ENCODE measurements at regions not wholly inside any gene's neighbourhood (a gene's known extent, or its start where the extent isn't known, plus 50 kb on each side); places are given as distances from the start of the nearest gene placed in this dataset.

DNA sequence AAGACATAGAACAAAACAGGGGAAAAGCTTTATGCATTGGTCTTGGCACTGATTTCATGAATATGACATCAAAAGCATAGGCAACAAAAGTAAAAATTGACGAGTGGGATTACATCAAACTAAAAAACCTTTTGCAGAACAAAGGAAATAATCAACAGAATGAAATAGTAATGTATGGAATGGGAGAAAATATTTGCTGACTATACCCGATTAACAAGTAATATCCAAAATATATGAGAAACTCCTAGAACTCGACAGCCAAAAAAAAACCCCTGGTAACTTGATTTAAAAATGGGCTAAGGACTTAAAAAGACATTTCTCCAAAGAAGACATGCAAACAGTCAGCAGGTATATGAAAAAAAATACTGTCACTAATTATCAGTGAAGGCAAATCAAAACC is 231.7 kb upstream of the MAN1A1 start:
- ChIA-PET CTCF (no interaction called here), POLR2A (no interaction called here)
- no peak for DNase-seq (ENCODE audit: extremely low spot score)
- TF ChIP-seq, protein P1, sequence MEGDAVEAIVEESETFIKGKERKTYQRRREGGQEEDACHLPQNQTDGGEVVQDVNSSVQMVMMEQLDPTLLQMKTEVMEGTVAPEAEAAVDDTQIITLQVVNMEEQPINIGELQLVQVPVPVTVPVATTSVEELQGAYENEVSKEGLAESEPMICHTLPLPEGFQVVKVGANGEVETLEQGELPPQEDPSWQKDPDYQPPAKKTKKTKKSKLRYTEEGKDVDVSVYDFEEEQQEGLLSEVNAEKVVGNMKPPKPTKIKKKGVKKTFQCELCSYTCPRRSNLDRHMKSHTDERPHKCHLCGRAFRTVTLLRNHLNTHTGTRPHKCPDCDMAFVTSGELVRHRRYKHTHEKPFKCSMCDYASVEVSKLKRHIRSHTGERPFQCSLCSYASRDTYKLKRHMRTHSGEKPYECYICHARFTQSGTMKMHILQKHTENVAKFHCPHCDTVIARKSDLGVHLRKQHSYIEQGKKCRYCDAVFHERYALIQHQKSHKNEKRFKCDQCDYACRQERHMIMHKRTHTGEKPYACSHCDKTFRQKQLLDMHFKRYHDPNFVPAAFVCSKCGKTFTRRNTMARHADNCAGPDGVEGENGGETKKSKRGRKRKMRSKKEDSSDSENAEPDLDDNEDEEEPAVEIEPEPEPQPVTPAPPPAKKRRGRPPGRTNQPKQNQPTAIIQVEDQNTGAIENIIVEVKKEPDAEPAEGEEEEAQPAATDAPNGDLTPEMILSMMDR (IDR thresholded peaks at IDR 0.05; ENCODE audit: control extremely low read depth, extremely low read depth, low read depth, missing control alignments), result no peak

DNA sequence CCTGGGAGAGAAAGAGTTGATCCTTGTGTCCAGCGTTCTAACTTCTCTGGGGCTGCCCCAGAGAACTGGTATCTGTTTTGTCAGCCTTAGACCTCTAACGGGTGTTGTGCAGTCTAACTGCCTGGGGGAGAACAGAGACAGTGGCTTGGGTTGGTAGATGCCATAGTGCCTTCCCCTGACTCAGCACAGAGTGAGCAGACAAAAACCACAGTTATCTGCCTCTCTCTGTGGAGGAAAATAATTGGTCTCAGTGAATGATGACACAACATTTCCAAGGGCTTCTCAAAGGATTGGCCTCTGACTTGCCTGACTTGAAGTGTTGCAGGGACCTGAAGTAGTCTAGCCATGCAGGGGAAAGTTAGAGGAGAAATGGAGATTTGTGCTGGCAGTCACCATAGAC is 226.2 kb upstream of the MAN1A1 start:
- TF ChIP-seq, protein P1 (IDR thresholded peaks at IDR 0.05; ENCODE audit: control extremely low read depth, extremely low read depth, low read depth, missing control alignments), result no peak
- CTCF ChIA-PET, result interaction anchor here (0.9 to 1.4 kb wide), 2 partner anchors 17 to 67 kb away, joined by 3 read pairs; no protein-coding TSS in a partner anchor
- no peak for DNase-seq (ENCODE audit: extremely low spot score)
- POLR2A ChIA-PET, result no interaction called here

DNA sequence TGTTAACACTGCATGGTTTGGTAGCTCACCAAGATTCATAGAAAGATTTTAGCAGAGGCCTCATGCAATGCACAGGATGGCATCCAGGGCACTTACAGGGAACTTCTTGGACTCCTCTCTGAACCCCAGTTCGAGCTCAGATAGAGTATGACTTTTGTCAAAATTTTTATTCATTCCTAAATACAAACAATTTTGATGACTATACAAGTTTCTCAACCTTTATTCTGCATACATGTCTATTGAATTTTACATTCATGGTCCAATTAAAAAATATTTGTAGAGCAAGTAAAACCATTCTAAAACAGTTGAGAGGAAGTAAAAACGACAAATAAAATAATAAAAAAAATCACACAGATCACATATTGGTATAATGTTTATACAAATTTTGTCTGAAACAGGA is 219.0 kb upstream of the MAN1A1 start:
- no peak for DNase-seq (ENCODE audit: extremely low spot score)
- CTCF ChIA-PET, result interaction anchor here (0.9 to 1.2 kb wide), 2 partner anchors 9 to 18 kb away, joined by 3 read pairs; no protein-coding TSS in a partner anchor
- TF ChIP-seq, protein P1 (IDR thresholded peaks at IDR 0.05; ENCODE audit: control extremely low read depth, extremely low read depth, low read depth, missing control alignments), result no peak
- POLR2A ChIA-PET, result no interaction called here

DNA sequence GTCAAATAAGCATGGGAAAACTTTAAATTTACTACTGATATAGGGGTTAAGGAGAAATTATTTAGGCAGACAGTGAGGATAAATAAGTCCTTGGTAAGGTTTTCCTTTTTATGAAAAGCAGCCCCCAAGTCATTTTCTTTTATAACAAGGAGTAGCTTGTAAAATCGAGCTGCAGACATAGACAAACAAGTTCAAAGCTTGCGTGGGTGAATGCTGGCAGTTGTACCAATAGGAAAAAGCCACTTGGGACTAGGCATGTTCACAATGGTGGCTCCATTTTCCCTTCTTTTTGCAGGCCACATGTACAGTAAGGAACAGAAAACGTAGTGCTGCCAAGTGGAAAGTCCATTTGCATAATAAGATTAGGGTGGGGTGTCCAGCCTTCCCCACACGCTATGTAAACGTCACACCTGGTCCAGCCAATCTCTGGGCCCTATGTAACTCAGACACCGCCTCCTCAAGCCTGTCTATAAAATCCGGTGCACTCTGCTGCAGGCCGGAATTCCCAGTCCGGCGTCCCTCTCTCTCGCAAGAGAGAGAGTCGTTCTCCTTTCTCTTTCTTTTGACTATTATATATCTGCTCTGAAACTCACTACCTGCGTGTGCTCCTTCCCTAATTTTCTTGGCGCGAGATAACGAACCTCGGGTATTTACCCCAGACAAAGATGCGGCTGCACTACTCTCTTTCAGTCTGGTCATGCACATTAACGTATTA is 217.1 kb upstream of the MAN1A1 start:
- ChIA-PET CTCF (interaction anchor here (1.1 kb wide), 1 partner anchor 216 kb away, joined by 3 read pairs; no protein-coding TSS in a partner anchor), POLR2A (no interaction called here)
- DNase-seq (ENCODE audit: extremely low spot score), result no peak
- TF ChIP-seq, protein P1 (IDR thresholded peaks at IDR 0.05; ENCODE audit: control extremely low read depth, extremely low read depth, low read depth, missing control alignments), result no peak

DNA sequence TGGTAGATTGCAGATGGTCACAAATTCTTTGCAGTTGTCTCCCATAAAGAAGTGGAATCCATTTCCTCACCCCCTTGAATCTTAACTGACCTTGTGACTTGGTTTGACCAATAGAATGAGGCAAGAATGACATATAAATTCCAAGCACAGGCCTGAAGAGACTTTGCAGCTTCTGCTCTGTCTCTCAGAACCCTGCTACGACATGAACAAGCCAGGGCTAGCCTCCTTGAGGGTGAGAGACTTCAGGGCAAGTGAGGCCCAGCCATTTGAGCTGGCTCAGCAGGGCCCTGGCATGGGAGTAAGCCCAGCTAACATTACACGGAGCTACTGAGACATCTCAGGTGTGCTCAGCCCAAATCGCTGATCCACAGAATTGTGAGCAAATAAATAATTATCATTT is 216.3 kb upstream of the MAN1A1 start:
- TF ChIP-seq, protein P1 (IDR thresholded peaks at IDR 0.05; ENCODE audit: control extremely low read depth, extremely low read depth, low read depth, missing control alignments), result no peak

DNA sequence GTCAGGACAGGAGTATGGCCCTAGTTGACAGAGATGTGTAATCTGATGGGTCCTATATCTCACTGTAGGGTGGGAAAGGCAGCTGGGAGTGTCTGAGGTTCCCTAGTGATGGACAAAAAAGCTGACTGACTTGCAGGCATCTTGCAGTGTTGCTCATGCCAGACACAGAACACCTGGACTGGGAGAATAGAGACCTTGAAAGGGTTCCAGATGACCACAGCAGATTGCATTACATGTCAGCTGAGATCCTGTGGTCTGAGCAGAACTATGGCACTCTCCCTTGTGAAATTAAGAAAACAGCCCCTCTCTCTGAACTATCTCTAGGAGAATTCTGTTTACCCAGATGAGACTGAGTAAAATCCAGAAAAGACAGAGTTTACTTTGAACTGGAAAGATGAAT is 212.6 kb upstream of the MAN1A1 start:
- POLR2A ChIA-PET, result no interaction called here
- DNase-seq (ENCODE audit: extremely low spot score), result no peak
- TF ChIP-seq, protein P1 (IDR thresholded peaks at IDR 0.05; ENCODE audit: control extremely low read depth, extremely low read depth, low read depth, missing control alignments), result no peak

More for the DNA sequence above, 216.3 kb upstream of the MAN1A1 start:
- ChIA-PET POLR2A (no interaction called here), CTCF (interaction anchor here (1.1 kb wide), 1 partner anchor 215 kb away, joined by 3 read pairs; no protein-coding TSS in a partner anchor)
- DNase-seq (ENCODE audit: extremely low spot score), result no peak

More for the DNA sequence above, 212.6 kb upstream of the MAN1A1 start:
- CTCF ChIA-PET, result no interaction called here

Measured in GM10248 (cell line).